CD4-positive, alpha-beta T cell (primary cell): ENCODE measurements at regions not wholly inside any gene's neighbourhood (a gene's known extent, or its start where the extent isn't known, plus 50 kb on each side); places are given as distances from the start of the nearest gene placed in this dataset.

Experiments
- ATAC-seq: fragments of 200-7000 bp; cut with Tn5 transposase; one replicate; pipeline ENCODE4 v1.10.0; 2022; ENCODE audit warnings: mild to moderate bottlenecking; ENCODE audit not compliant: poor library complexity
- CTCF ChIA-PET: fragments of 350-600 bp; sonication (Branson Sonifier 250); formaldehyde crosslinking; loops from one replicate; lab custom pipeline; 2021; ENCODE audit warnings: antibody characterized with exemption, inconsistent platforms; lab: Charles Lee
- POLR2A ChIA-PET: fragments of 350-600 bp; sonication (Branson Sonifier 250); formaldehyde crosslinking; loops from one replicate; lab custom pipeline; 2021; ENCODE audit warnings: antibody characterized with exemption, inconsistent platforms; lab: Charles Lee
- DNase-seq, 14 experiments: peaks; one replicate each; pipeline ENCODE4 v3.0.0-alpha.2; 2013 to 2020; ENCODE audit warnings: mixed read lengths in 2 of 14
- H3K27ac ChIP-seq, 2 donors: one replicate each; pipeline versions ENCODE4 v1.5.1 to v1.7.0; 2013; ENCODE audit warnings: low read length in 2 of 2, low read depth in 1 of 2, mild to moderate bottlenecking in 1 of 2
- H3K27me3 ChIP-seq, 2 experiments: 1 replicate in 1 of 2; 2 replicates in 1 of 2; pipeline versions ENCODE4 v1.6.1 to v1.7.0; 2013; ENCODE audit warnings: low read length in 2 of 2, control low read depth in 1 of 2, mild to moderate bottlenecking in 1 of 2, moderate library complexity in 1 of 2; ENCODE audit not compliant: insufficient read depth in 2 of 2, control insufficient read depth in 1 of 2
- H3K36me3 ChIP-seq: one replicate; pipeline ENCODE4 v1.6.1; 2013; ENCODE audit warnings: low read length, control low read depth; ENCODE audit not compliant: insufficient read depth
- H3K4me1 ChIP-seq: one replicate; pipeline ENCODE4 v1.6.1; 2013; ENCODE audit warnings: low read length, control low read depth; ENCODE audit not compliant: insufficient read depth
- H3K4me3 ChIP-seq: one replicate; pipeline ENCODE4 v1.5.1; 2013; ENCODE audit warnings: mild to moderate bottlenecking, low read length, moderate library complexity
- H3K9me3 ChIP-seq, 2 experiments: 1 replicate in 1 of 2; 2 replicates in 1 of 2; pipeline versions ENCODE4 v1.6.1 to v1.7.0; 2013; ENCODE audit warnings: low read length in 2 of 2, mild to moderate bottlenecking in 2 of 2, control low read depth in 1 of 2, moderate library complexity in 1 of 2; ENCODE audit not compliant: control insufficient read depth in 1 of 2, insufficient read depth in 1 of 2
- H3K27ac Mint-ChIP-seq: one replicate; pipeline ENCODE4 v1.8.0; 2020; ENCODE audit warnings: mixed read lengths
- H3K27me3 Mint-ChIP-seq: one replicate; pipeline ENCODE4 v1.8.0; 2021; ENCODE audit warnings: mixed read lengths
- H3K36me3 Mint-ChIP-seq: one replicate; pipeline ENCODE4 v1.8.0; 2021; ENCODE audit warnings: low read depth, mixed read lengths
- H3K4me1 Mint-ChIP-seq: one replicate; pipeline ENCODE4 v1.8.0; 2021; ENCODE audit warnings: low read depth, mixed read lengths
- H3K4me3 Mint-ChIP-seq: one replicate; pipeline ENCODE4 v1.8.0; 2020; ENCODE audit warnings: mild to moderate bottlenecking, mixed read lengths
- H3K9me3 Mint-ChIP-seq: one replicate; pipeline ENCODE4 v1.8.0; 2020; ENCODE audit warnings: mixed read lengths
- intact Hi-C, 2 experiments: fragments of 100-400 bp; cut with DNase I in 1 of 2; cut with micrococcal nuclease in 1 of 2; formaldehyde crosslinking; loops; one replicate each; pipeline versions ENCODE4 v1.15.1 to v1.9.0; 2023 to 2025; cut with DNase I, micrococcal nuclease
- TF ChIP-seq, protein P1 (sequence below): fragments of 200-600 bp; IDR thresholded peaks from one replicate; pipeline ENCODE4 v1.8.0; 2022; ENCODE audit warnings: antibody characterized with exemption, mild to moderate bottlenecking

DNA sequence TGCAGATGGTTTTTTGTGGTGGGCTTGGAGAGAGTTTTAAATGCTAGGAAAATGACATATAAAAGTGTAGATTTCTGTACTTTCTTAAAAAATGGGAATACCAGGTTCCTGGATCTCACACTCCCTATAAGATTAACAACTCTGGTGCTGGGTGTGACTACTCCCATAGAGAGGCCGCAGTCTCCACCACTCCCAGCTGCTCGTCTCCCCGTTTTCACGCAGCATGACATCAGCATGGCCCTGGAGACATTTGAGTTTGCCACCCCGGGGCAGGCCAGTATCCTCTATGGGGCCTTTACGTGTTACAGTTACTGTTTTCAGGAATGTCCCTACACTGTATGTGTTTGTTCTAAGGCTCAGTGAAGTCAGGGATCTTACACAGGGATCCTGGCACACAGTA is 126.7 kb upstream of the ATP2B2 start:
- Mint-ChIP-seq H3K27me3 (peaks cover 12% of the 10 kb centered on the region), H3K4me3 (no peak overlapping the region), H3K36me3 (no peaks in the 10 kb centered on the region), H3K27ac (no peak overlapping the region), H3K4me1 (no peaks in the 10 kb centered on the region), H3K9me3 (peaks cover 2% of the 10 kb centered on the region)
- no peak overlapping the region for H3K4me3 ChIP-seq
- H3K27me3 ChIP-seq = peaks cover 0 to 3% of the 10 kb centered on the region in 2 experiments
- no peaks in the 10 kb centered on the region for H3K4me1 ChIP-seq
- intact Hi-C loops = no loop called here
- ATAC-seq = no peak
- ChIA-PET CTCF (no interaction called here), POLR2A (no interaction called here)
- H3K27ac ChIP-seq = no peak overlapping the region
- H3K36me3 ChIP-seq = no peaks in the 10 kb centered on the region
- TF ChIP-seq, protein P1, sequence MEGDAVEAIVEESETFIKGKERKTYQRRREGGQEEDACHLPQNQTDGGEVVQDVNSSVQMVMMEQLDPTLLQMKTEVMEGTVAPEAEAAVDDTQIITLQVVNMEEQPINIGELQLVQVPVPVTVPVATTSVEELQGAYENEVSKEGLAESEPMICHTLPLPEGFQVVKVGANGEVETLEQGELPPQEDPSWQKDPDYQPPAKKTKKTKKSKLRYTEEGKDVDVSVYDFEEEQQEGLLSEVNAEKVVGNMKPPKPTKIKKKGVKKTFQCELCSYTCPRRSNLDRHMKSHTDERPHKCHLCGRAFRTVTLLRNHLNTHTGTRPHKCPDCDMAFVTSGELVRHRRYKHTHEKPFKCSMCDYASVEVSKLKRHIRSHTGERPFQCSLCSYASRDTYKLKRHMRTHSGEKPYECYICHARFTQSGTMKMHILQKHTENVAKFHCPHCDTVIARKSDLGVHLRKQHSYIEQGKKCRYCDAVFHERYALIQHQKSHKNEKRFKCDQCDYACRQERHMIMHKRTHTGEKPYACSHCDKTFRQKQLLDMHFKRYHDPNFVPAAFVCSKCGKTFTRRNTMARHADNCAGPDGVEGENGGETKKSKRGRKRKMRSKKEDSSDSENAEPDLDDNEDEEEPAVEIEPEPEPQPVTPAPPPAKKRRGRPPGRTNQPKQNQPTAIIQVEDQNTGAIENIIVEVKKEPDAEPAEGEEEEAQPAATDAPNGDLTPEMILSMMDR = no peak
- H3K9me3 ChIP-seq = peaks cover 6 to 10% of the 10 kb centered on the region in 2 experiments
- peak in 1 of 14 experiments; percentile 5 for DNase-seq

DNA sequence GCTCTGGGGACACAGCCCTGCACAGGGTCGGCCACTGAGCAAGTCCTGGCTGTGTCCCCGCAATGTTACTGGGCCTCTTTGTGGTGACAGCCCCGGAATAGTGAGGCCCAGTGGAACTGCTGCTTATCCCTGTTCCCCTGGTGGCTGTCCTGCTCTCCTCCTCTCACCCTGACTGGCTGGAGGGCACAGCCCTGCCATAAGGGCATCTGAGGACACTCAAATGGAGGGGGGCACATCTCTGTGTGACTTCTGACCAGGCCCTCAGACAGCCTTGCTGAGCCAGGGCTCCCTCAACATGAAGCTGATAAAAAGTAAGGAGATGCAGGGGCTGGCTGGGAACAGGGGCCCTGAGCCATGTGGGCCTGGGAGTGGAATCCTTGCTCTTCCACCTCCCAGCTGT is 127.4 kb upstream of the ATP2B2 start:
- Histone ChIP-seq H3K27ac (no peak overlapping the region), H3K27me3 (peaks cover 0 to 3% of the 10 kb centered on the region in 2 experiments), H3K4me3 (no peak overlapping the region), H3K9me3 (peaks cover 10 to 12% of the 10 kb centered on the region in 2 experiments), H3K4me1 (no peaks in the 10 kb centered on the region), H3K36me3 (no peaks in the 10 kb centered on the region)
- TF ChIP-seq, protein P1 = no peak
- ChIA-PET POLR2A (no interaction called here), CTCF (no interaction called here)
- H3K9me3 Mint-ChIP-seq = peaks cover 8% of the 10 kb centered on the region
- peak in 1 of 14 experiments; percentile 16 for DNase-seq
- no peak for ATAC-seq
- peaks cover 12% of the 10 kb centered on the region for H3K27me3 Mint-ChIP-seq
- no peaks in the 10 kb centered on the region for H3K36me3 Mint-ChIP-seq
- H3K27ac Mint-ChIP-seq = no peak overlapping the region
- no peak overlapping the region for H3K4me3 Mint-ChIP-seq
- no peaks in the 10 kb centered on the region for H3K4me1 Mint-ChIP-seq
- intact Hi-C loops = no loop called here

GRCh38 chr3:10635446-10636076 is 130.2 kb upstream of the ATP2B2 start:
- intact Hi-C loops = no loop called here
- Histone ChIP-seq H3K4me1 (no peaks in the 10 kb centered on the region), H3K27ac (no peak overlapping the region), H3K27me3 (peaks cover 0 to 6% of the 10 kb centered on the region in 2 experiments), H3K4me3 (no peak overlapping the region), H3K9me3 (peaks cover 7 to 16% of the 10 kb centered on the region in 2 experiments), H3K36me3 (no peaks in the 10 kb centered on the region)
- ChIA-PET CTCF (no interaction called here), POLR2A (no interaction called here)
- Mint-ChIP-seq H3K9me3 (peaks cover 15% of the 10 kb centered on the region), H3K4me1 (no peaks in the 10 kb centered on the region), H3K4me3 (no peak overlapping the region), H3K27me3 (peaks cover 15% of the 10 kb centered on the region), H3K36me3 (no peaks in the 10 kb centered on the region), H3K27ac (no peak overlapping the region)
- DNase-seq = no peak
- TF ChIP-seq, protein P1 = no peak
- ATAC-seq = no peak
